Erythroblast (primary cell): ENCODE measurements at regions not wholly inside any gene's neighbourhood (a gene's known extent, or its start where the extent isn't known, plus 50 kb on each side); places are given as distances from the start of the nearest gene placed in this dataset.

Source experiments
- DNase-seq, 2 experiments: peaks; one replicate each; lab custom pipeline; 2025; lab: John Stamatoyannopoulos, UW
- GATA1 ChIP-seq: IDR thresholded peaks from 2 replicates; pipeline ENCODE4 v1.6.1; 2011; ENCODE audit warnings: low read depth, mild to moderate bottlenecking, control low read depth, low read length, moderate library complexity
- POLR2A ChIP-seq: IDR thresholded peaks from 2 replicates; pipeline ENCODE4 v1.6.1; 2011; ENCODE audit warnings: mild to moderate bottlenecking, low read length

GRCh38 chr1:204736836-204737235, 51.3 kb upstream of the LRRN2 start:
- TF ChIP-seq GATA1: no peak
- TF ChIP-seq POLR2A: no peak
- DNase-seq: no peak

GRCh38 chr1:204738506-204738905, 53.0 kb upstream of the LRRN2 start:
- DNase-seq: no peak
- TF ChIP-seq GATA1: no peak
- no peak for TF ChIP-seq POLR2A

- no peak for DNase-seq
- no peak for TF ChIP-seq POLR2A
- TF ChIP-seq GATA1: no peak
Observed at GRCh38 chr1:204740354-204740753, 54.8 kb upstream of the LRRN2 start.

- DNase-seq: no peak
- no peak for TF ChIP-seq GATA1
Observed at GRCh38 chr1:204741440-204741839, 55.9 kb upstream of the LRRN2 start.

- no peak for DNase-seq
- TF ChIP-seq GATA1 (no peak), POLR2A (no peak)
Observed at GRCh38 chr1:204742676-204743251, 57.2 kb upstream of the LRRN2 start.

GRCh38 chr1:204744107-204744779, 58.7 kb upstream of the LRRN2 start:
- TF ChIP-seq POLR2A (no peak), GATA1 (no peak)
- DNase-seq: no peak

- peak; percentile 72 to 85 for DNase-seq
Observed at GRCh38 chr1:204746838-204747442, 61.4 kb upstream of the LRRN2 start.

GRCh38 chr1:204751480-204751879, 65.9 kb upstream of the LRRN2 start:
- TF ChIP-seq POLR2A: no peak
- TF ChIP-seq GATA1: no peak
- no peak for DNase-seq

More at GRCh38 chr1:204746838-204747442, 61.4 kb upstream of the LRRN2 start:
- TF ChIP-seq GATA1 (no peak), POLR2A (no peak)

GRCh38 chr1:204751883-204752687, 66.5 kb upstream of the LRRN2 start:
- no peak for DNase-seq
- TF ChIP-seq GATA1: no peak
- TF ChIP-seq POLR2A: no peak

GRCh38 chr1:204752688-204753040, 67.1 kb upstream of the LRRN2 start:
- DNase-seq: no peak
- TF ChIP-seq GATA1 (no peak), POLR2A (no peak)

- TF ChIP-seq GATA1 (no peak), POLR2A (no peak)
- no peak for DNase-seq
Observed at GRCh38 chr1:204754821-204755220, 69.3 kb upstream of the LRRN2 start.

- TF ChIP-seq GATA1 (no peak), POLR2A (no peak)
Observed at GRCh38 chr1:204756349-204756748, 70.8 kb upstream of the LRRN2 start.

GRCh38 chr1:204756811-204757210, 71.3 kb upstream of the LRRN2 start:
- DNase-seq: no peak
- TF ChIP-seq GATA1 (no peak), POLR2A (no peak)

More at GRCh38 chr1:204756349-204756748, 70.8 kb upstream of the LRRN2 start:
- no peak for DNase-seq

- no peak for DNase-seq
- no peak for TF ChIP-seq POLR2A
- no peak for TF ChIP-seq GATA1
Observed at GRCh38 chr1:204758601-204759000, 73.1 kb upstream of the LRRN2 start.

- no peak for DNase-seq
- TF ChIP-seq POLR2A (no peak), GATA1 (no peak)
Observed at GRCh38 chr1:204760350-204760749, 74.8 kb upstream of the LRRN2 start.

- DNase-seq: no peak
Observed at GRCh38 chr1:204760757-204761156, 75.2 kb upstream of the LRRN2 start.

More at GRCh38 chr1:204760757-204761156, 75.2 kb upstream of the LRRN2 start:
- no peak for TF ChIP-seq POLR2A
- TF ChIP-seq GATA1: no peak
